LNCAP (cell line): ENCODE measurements at regions not wholly inside any gene's neighbourhood (a gene's known extent, or its start where the extent isn't known, plus 50 kb on each side); places are given as distances from the start of the nearest gene placed in this dataset.

Experiments
- CTCF ChIP-seq: fragments of 450-650 bp; IDR thresholded peaks from 2 replicates; pipeline ENCODE4 v1.5.1; 2017; ENCODE audit warnings: mild to moderate bottlenecking

- TF ChIP-seq CTCF: no peak
These were observed 784.0 kb downstream of the TMTC2 start for GRCh38 chr12:83470749-83471148.

GRCh38 chr12:83468988-83469908 lies 782.5 kb downstream of the TMTC2 start:
- no peak for TF ChIP-seq CTCF

- TF ChIP-seq CTCF: no peak
These were observed 778.9 kb downstream of the TMTC2 start for GRCh38 chr12:83465632-83466031.

- TF ChIP-seq CTCF: no peak
These were observed 775.7 kb downstream of the TMTC2 start for GRCh38 chr12:83462419-83462818.

GRCh38 chr12:83461336-83461935 lies 774.7 kb downstream of the TMTC2 start:
- TF ChIP-seq CTCF: no peak

- TF ChIP-seq CTCF: no peak
These were observed 764.5 kb downstream of the TMTC2 start for GRCh38 chr12:83451189-83451588.

- peak; percentile 8; the same call in 1 of the 2 replicates for TF ChIP-seq CTCF
These were observed 747.9 kb downstream of the TMTC2 start for GRCh38 chr12:83434600-83434999.
